Calu3 (cell line): ENCODE measurements at regions not wholly inside any gene's neighbourhood (a gene's known extent, or its start where the extent isn't known, plus 50 kb on each side); places are given as distances from the start of the nearest gene placed in this dataset.
"Not testable (repeated sequence)": the region's sequence is repeated elsewhere in the genome, so short reads cannot be mapped to it uniquely, and the experiment has no call there.

Experiments
- BruUV-seq: library from RNA; stranded (reverse); fragments of 400-500 nt; replicated peaks from 2 replicates; lab custom pipeline; 2021; lab: Mats Ljungman, UMichigan
- CTCF ChIA-PET: fragments of 300-600 bp; sonication (Branson Sonifier 250); formaldehyde crosslinking; loops from one replicate; lab custom pipeline; 2022; ENCODE audit warnings: antibody characterized with exemption; lab: Charles Lee
- DNase-seq: peaks from one replicate; pipeline ENCODE4 v3.0.0; 2022
- H3K27ac Mint-ChIP-seq: one replicate; pipeline ENCODE4 v1.8.0; 2022; ENCODE audit warnings: mixed read lengths; ENCODE audit not compliant: unreplicated experiment
- H3K27me3 Mint-ChIP-seq: one replicate; pipeline ENCODE4 v1.8.0; 2022; ENCODE audit warnings: mixed read lengths; ENCODE audit not compliant: unreplicated experiment
- H3K36me3 Mint-ChIP-seq: one replicate; pipeline ENCODE4 v1.8.0; 2022; ENCODE audit warnings: mild to moderate bottlenecking, moderate library complexity, mixed read lengths; ENCODE audit not compliant: insufficient read depth, unreplicated experiment
- H3K4me1 Mint-ChIP-seq: one replicate; pipeline ENCODE4 v1.8.0; 2022; ENCODE audit warnings: mild to moderate bottlenecking, low read depth, mixed read lengths; ENCODE audit not compliant: unreplicated experiment
- H3K4me3 Mint-ChIP-seq: one replicate; pipeline ENCODE4 v1.8.0; 2022; ENCODE audit warnings: mild to moderate bottlenecking, low read depth, moderate library complexity, mixed read lengths; ENCODE audit not compliant: unreplicated experiment
- H3K9me3 Mint-ChIP-seq: one replicate; pipeline ENCODE4 v1.8.0; 2022; ENCODE audit warnings: low read depth, mixed read lengths; ENCODE audit not compliant: unreplicated experiment
- CTCF ChIP-seq: fragments of 200-600 bp; IDR thresholded peaks from one replicate; pipeline ENCODE4 v1.8.0; 2022; ENCODE audit warnings: antibody characterized with exemption; ENCODE audit not compliant: unreplicated experiment
- intact Hi-C: fragments of 100-400 bp; cut with micrococcal nuclease; formaldehyde crosslinking; loops from one replicate; pipeline ENCODE4 v1.10.0; 2022; ENCODE audit not compliant: unreplicated experiment

- CTCF ChIA-PET = no interaction called here
- no peak overlapping the region for H3K27ac Mint-ChIP-seq
- no peaks in the 10 kb centered on the region for H3K36me3 Mint-ChIP-seq
- no peak for DNase-seq
- BruUV-seq = no TSS peak
- intact Hi-C loops = no loop called here
- peaks cover 5% of the 10 kb centered on the region for H3K9me3 Mint-ChIP-seq
- no peaks in the 10 kb centered on the region for H3K4me1 Mint-ChIP-seq
- no peaks in the 10 kb centered on the region for H3K27me3 Mint-ChIP-seq
- no peak for TF ChIP-seq CTCF
- no peak overlapping the region for H3K4me3 Mint-ChIP-seq
These were observed 342.7 kb downstream of the PTTG2 start for GRCh38 chr4:38302910-38303309.

GRCh38 chr4:38304460-38304859, 344.3 kb downstream of the PTTG2 start:
- H3K27ac Mint-ChIP-seq, H3K4me1 Mint-ChIP-seq, H3K27me3 Mint-ChIP-seq, H3K4me3 Mint-ChIP-seq, H3K9me3 Mint-ChIP-seq, BruUV-seq, DNase-seq, CTCF ChIA-PET, H3K36me3 Mint-ChIP-seq, intact Hi-C loops: not testable (repeated sequence)

GRCh38 chr4:38306482-38307071, 346.4 kb downstream of the PTTG2 start:
- Mint-ChIP-seq H3K27me3 (no peaks in the 10 kb centered on the region), H3K27ac (no peak overlapping the region), H3K4me1 (peaks cover 27% of the 10 kb centered on the region), H3K9me3 (peaks cover 3% of the 10 kb centered on the region), H3K36me3 (no peaks in the 10 kb centered on the region), H3K4me3 (no peak overlapping the region)
- TF ChIP-seq CTCF = no peak
- BruUV-seq = no TSS peak
- CTCF ChIA-PET = no interaction called here
- DNase-seq = no peak
- intact Hi-C loops = no loop called here

GRCh38 chr4:38308728-38309311, 348.6 kb downstream of the PTTG2 start:
- DNase-seq = no peak
- BruUV-seq = no TSS peak
- H3K9me3 Mint-ChIP-seq = no peaks in the 10 kb centered on the region
- CTCF ChIA-PET = interaction anchor here (0.7 kb wide), 1 partner anchor 337 kb away, joined by 3 read pairs; no protein-coding TSS in a partner anchor
- intact Hi-C loops = no loop called here
- H3K36me3 Mint-ChIP-seq = peaks cover 6% of the 10 kb centered on the region
- H3K4me1 Mint-ChIP-seq = peaks cover 48% of the 10 kb centered on the region
- no peaks in the 10 kb centered on the region for H3K27me3 Mint-ChIP-seq
- TF ChIP-seq CTCF = no peak
- H3K27ac Mint-ChIP-seq = no peak overlapping the region
- H3K4me3 Mint-ChIP-seq = no peak overlapping the region

- Mint-ChIP-seq H3K27me3 (no peaks in the 10 kb centered on the region), H3K9me3 (no peaks in the 10 kb centered on the region), H3K4me3 (no peak overlapping the region), H3K27ac (peak overlapping the region; percentile 92), H3K36me3 (peaks cover 11% of the 10 kb centered on the region), H3K4me1 (peaks cover 54% of the 10 kb centered on the region)
- BruUV-seq = no TSS peak
- no peak for TF ChIP-seq CTCF
- intact Hi-C loops = no loop called here
- CTCF ChIA-PET = interaction anchor here (0.7 to 1.5 kb wide), 3 partner anchors 34 to 337 kb away, joined by 3 to 5 read pairs (median 3); no protein-coding TSS in a partner anchor
- DNase-seq = no peak
These were observed 349.3 kb downstream of the PTTG2 start for GRCh38 chr4:38309471-38309870.
